ENCODE measurements at regions not wholly inside any gene's neighbourhood (a gene's known extent, or its start where the extent isn't known, plus 50 kb on each side); places are given as distances from the start of the nearest gene placed in this dataset.

DNA sequence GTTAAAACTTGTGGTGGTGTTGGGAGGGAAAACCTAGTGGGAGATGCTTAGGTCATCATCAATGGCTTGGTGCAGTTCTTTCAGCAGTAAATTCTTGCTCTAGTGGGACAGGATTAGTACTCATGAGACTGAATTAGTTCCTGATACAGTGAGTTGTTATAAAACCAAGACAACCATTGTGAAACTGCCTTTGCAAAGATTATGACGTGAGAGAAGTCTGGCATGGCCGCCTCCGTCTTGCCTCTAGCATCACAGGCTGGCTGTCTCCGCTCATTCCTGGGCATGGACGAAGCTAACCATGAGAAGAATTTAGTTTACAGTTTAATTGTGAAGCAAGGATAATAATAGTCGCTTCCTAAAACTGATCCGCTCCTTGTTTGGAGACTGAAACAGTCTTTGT, 186.4 kb downstream of the KIF20B start:
- no peaks in the 10 kb centered on the region for H4K20me1 ChIP-seq (ENCODE audit: insufficient read depth, low read length)
- no peaks in the 10 kb centered on the region for H3K36me3 ChIP-seq (replicated peaks in 1 of 2; ENCODE audit: control insufficient read depth in 1 of 2, insufficient read depth in 2 of 2, low read length in 2 of 2)
- DNase-seq (ENCODE audit: low spot score) (no peak), FAIRE-seq (no peak), ATAC-seq (no peak)
- H2AFZ ChIP-seq (ENCODE audit: low read length), result no peak overlapping the region
- intact Hi-C loops (cut with micrococcal nuclease; ENCODE audit: unreplicated experiment) (no loop called here), in situ Hi-C loops (cut with HindIII; ENCODE audit: extremely low pct_ligation_motif_present, low pct_unique_long_range_greater_than_20kb) (no loop called here)
- ChIA-PET POLR2A (no interaction called here), CTCF (ENCODE audit: low intra/inter-chr PET ratio, low total read pairs) (no interaction called here)
- no peaks in the 10 kb centered on the region for H3K27me3 ChIP-seq (ENCODE audit: control insufficient read depth in 1 of 2, insufficient read depth in 2 of 2, low read length in 2 of 2)
- no peak overlapping the region for H3K9ac ChIP-seq (ENCODE audit: insufficient read depth, low read depth, low read length)
- no peak for TF ChIP-seq E2F5 (CRISPR knock-in tag; conservative IDR thresholded peaks at IDR 0.05)
- TF ChIP-seq FOXM1 (CRISPR knock-in tag; IDR thresholded peaks at IDR 0.05), result no peak
- TF ChIP-seq ARNT2 (CRISPR knock-in tag; IDR thresholded peaks at IDR 0.05; ENCODE audit: low read depth), result no peak
- no peak for TF ChIP-seq NR1H2 (CRISPR knock-in tag; IDR thresholded peaks at IDR 0.05; ENCODE audit: borderline replicate concordance, low read depth)
- 0 out of 2 replicates have a peak, but pooled peaks cover 6% of the 10 kb centered on the region for H3K4me1 ChIP-seq (ENCODE audit: insufficient read depth, low read length)
- WGBS (ENCODE audit: low lambda C conversion rate), result 30% methylated on average over 7 of the region's 7 CpGs
- no TSS peak for BruUV-seq (replicated peaks)
- H3K27ac ChIP-seq (ENCODE audit: extremely low read length, insufficient read depth, low read length), result no peak overlapping the region
- no peaks in the 10 kb centered on the region for H3K9me3 ChIP-seq (ENCODE audit: low read length)
- no peaks in the 10 kb centered on the region for H3K79me2 ChIP-seq (ENCODE audit: insufficient read depth, low read length)
- no peak overlapping the region for H3K4me3 ChIP-seq (replicated peaks in 1 of 3; ENCODE audit: insufficient read depth in 1 of 3, low read depth in 2 of 3, low read length in 3 of 3)
- H3K4me2 ChIP-seq (ENCODE audit: low read depth, low read length), result no peak overlapping the region

DNA sequence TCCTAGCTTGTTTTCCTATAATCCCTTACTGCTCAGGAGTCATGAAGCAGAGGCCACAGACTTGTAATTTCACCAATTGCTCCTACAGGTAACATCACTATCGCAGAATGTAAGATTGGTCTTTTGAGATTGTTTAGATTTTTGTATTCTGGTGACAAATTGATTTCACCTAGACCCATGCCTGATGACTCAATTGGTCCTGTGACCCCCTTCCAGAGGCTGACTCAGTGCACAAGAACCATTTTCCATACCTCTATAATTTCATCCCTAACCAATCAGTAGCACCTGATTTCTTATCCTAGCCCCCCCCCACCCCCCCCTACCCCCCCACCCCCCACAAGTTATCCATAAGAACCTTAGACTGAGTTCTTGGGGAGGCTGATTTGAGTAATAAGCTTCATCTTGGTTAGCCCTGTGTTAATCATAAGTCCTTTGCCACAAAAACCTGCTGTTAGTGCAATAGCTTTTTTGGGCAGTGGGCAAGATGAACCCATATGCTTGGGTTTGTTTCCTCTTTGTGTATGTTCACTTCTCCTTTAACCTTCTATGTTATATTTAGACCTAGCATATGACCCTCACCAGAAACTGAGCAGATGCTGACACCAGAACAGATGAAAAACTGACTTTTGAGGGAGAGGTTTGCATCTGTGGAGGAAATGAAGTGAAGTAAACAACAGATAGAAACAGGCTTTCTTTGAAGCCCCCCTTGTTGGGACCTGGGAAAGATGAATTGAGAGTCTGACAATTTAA, 187.1 kb downstream of the KIF20B start:
- Histone ChIP-seq H3K4me3 (replicated peaks in 1 of 3; ENCODE audit: insufficient read depth in 1 of 3, low read depth in 2 of 3, low read length in 3 of 3) (no peak overlapping the region), H3K9me3 (ENCODE audit: low read length) (no peaks in the 10 kb centered on the region), H3K79me2 (ENCODE audit: insufficient read depth, low read length) (no peaks in the 10 kb centered on the region), H3K4me1 (ENCODE audit: insufficient read depth, low read length) (0 out of 2 replicates have a peak, but pooled peaks cover 6% of the 10 kb centered on the region), H4K20me1 (ENCODE audit: insufficient read depth, low read length) (no peaks in the 10 kb centered on the region), H3K27ac (ENCODE audit: extremely low read length, insufficient read depth, low read length) (no peak overlapping the region), H2AFZ (ENCODE audit: low read length) (no peak overlapping the region), H3K36me3 (replicated peaks in 1 of 2; ENCODE audit: control insufficient read depth in 1 of 2, insufficient read depth in 2 of 2, low read length in 2 of 2) (no peaks in the 10 kb centered on the region), H3K9ac (ENCODE audit: insufficient read depth, low read depth, low read length) (no peak overlapping the region), H3K27me3 (ENCODE audit: control insufficient read depth in 1 of 2, insufficient read depth in 2 of 2, low read length in 2 of 2) (no peaks in the 10 kb centered on the region), H3K4me2 (ENCODE audit: low read depth, low read length) (no peak overlapping the region)
- ATAC-seq (no peak), FAIRE-seq (no peak), DNase-seq (ENCODE audit: low spot score) (no peak)
- POLR2A ChIA-PET, result no interaction called here
- BruUV-seq (replicated peaks), result no TSS peak
- CTCF ChIA-PET (ENCODE audit: low intra/inter-chr PET ratio, low total read pairs), result no interaction called here
- in situ Hi-C loops (cut with HindIII; ENCODE audit: extremely low pct_ligation_motif_present, low pct_unique_long_range_greater_than_20kb) (no loop called here), intact Hi-C loops (cut with micrococcal nuclease; ENCODE audit: unreplicated experiment) (no loop called here)
- WGBS (ENCODE audit: low lambda C conversion rate), result 83% methylated on average over 1 of the region's 1 CpG
- no peak for TF ChIP-seq PLRG1 (conservative IDR thresholded peaks at IDR 0.05)
- TF ChIP-seq HINFP (CRISPR knock-in tag; IDR thresholded peaks at IDR 0.05; ENCODE audit: low read depth), result no peak
- TF ChIP-seq NFIB (CRISPR knock-in tag; IDR thresholded peaks at IDR 0.05; ENCODE audit: borderline replicate concordance), result no peak
- TF ChIP-seq, protein P1, sequence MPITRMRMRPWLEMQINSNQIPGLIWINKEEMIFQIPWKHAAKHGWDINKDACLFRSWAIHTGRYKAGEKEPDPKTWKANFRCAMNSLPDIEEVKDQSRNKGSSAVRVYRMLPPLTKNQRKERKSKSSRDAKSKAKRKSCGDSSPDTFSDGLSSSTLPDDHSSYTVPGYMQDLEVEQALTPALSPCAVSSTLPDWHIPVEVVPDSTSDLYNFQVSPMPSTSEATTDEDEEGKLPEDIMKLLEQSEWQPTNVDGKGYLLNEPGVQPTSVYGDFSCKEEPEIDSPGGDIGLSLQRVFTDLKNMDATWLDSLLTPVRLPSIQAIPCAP (CRISPR knock-in tag; IDR thresholded peaks at IDR 0.05; ENCODE audit: low read depth), result no peak
- TF ChIP-seq PITX1 (CRISPR knock-in tag; IDR thresholded peaks at IDR 0.05), result no peak
- TF ChIP-seq HCFC1 (IDR thresholded peaks at IDR 0.05; ENCODE audit: low read depth, low read length), result no peak
- no peak for TF ChIP-seq ZBTB4 (CRISPR knock-in tag; IDR thresholded peaks at IDR 0.05; ENCODE audit: borderline replicate concordance)
- no peak for TF ChIP-seq NFIC (IDR thresholded peaks at IDR 0.05; ENCODE audit: low read length)

Measured in HepG2 (cell line).